Urinary bladder (tissue), 3 donors: ENCODE measurements at regions not wholly inside any gene's neighbourhood (a gene's known extent, or its start where the extent isn't known, plus 50 kb on each side); places are given as distances from the start of the nearest gene placed in this dataset.
"Not testable (repeated sequence)": the region's sequence is repeated elsewhere in the genome, so short reads cannot be mapped to it uniquely, and the experiment has no call there.

ENCODE experiments used
- DNase-seq: peaks from one replicate; pipeline ENCODE4 v3.0.0-alpha.2; 2015; ENCODE audit errors: extremely low spot score
- H3K27ac ChIP-seq: one replicate; pipeline ENCODE4 v1.5.1; 2013; ENCODE audit warnings: low read depth, mild to moderate bottlenecking, moderate library complexity
- H3K36me3 ChIP-seq: one replicate; pipeline ENCODE4 v1.6.1; 2013; ENCODE audit warnings: mild to moderate bottlenecking, moderate library complexity; ENCODE audit not compliant: insufficient read depth
- H3K4me1 ChIP-seq: one replicate; pipeline ENCODE4 v1.6.1; 2013; ENCODE audit warnings: mild to moderate bottlenecking, moderate library complexity; ENCODE audit not compliant: insufficient read depth
- H3K4me3 ChIP-seq: one replicate; pipeline ENCODE4 v1.5.1; 2013; ENCODE audit warnings: low read depth, low read length
- WGBS: extraction: QIAGEN DNeasy Blood & Tissue Kit; methylation state at CpG from one replicate; pipeline ENCODE4 v1.1.7; 2013; 5-methylcytosine and 5-hydroxymethylcytosine counted together
- donor health status: healthy with polysubstance abuse.
- donor health status: healthy.

DNA sequence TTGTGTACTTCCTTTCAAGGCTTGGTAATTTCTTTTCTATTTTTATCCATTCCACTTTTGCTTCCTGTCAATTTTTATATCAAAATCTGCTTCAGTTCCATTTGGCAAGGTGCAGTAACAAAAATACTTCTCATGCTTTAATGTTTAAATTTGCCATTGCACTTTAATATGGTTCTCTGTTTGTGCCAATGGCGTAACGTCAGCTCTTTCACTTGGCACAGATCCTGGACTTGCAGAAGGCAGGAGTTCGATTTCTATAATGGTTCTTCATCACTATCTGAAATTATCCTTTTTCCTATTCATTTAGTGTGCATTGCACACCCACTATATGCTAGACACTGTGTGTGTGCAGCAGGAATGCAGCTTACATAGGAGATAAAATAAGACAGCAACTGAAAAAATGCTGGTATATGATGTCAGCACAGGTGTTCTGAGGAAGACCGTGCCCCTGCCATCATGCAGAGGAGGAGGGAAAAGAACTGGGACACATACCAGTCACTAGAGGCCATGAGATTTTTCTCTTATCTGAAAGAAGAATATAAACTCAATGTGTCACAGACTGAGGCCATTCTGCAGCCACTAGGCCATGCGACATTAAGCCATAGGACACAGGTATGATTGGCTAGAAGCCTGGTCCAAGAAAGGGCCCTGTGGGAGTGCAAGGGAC is 298.2 kb downstream of the RPAP3 start:
- 52% methylated on average over 5 of the region's 5 CpGs for whole genome bisulfite sequencing
- no peak for DNase-seq
- no peak overlapping the region for H3K27ac ChIP-seq
- H3K4me1 ChIP-seq = no peaks in the 10 kb centered on the region
- no peak overlapping the region for H3K4me3 ChIP-seq
- no peaks in the 10 kb centered on the region for H3K36me3 ChIP-seq

DNA sequence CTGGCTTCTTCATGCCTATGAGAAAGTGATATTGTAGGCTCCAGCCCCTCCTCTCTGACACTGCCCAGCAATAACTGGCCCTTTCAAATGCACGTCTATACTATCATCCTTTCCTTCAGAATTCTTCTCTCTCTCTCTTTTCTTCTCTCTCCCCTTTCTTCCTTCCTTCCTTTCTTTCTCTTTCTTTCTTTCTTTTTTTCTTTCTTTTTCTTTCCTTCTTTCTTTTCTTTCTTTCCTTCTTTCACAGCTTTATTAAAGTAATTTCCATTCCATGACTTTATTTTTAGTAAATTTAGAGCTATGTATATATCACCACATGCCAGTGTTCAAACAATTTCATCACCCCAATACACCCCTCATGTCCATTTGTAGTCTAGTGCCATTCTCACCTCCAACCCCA is 302.1 kb downstream of the RPAP3 start:
- no peak overlapping the region for H3K27ac ChIP-seq
- H3K4me3 ChIP-seq = no peak overlapping the region
- no peak for DNase-seq
- no peaks in the 10 kb centered on the region for H3K4me1 ChIP-seq
- 89% methylated on average over 1 of the region's 1 CpG for WGBS
- no peaks in the 10 kb centered on the region for H3K36me3 ChIP-seq

GRCh38 chr12:47401196-47401595 is 304.6 kb downstream of the RPAP3 start:
- not testable (repeated sequence) for H3K27ac ChIP-seq, DNase-seq, H3K4me3 ChIP-seq, H3K36me3 ChIP-seq, H3K4me1 ChIP-seq
- WGBS = 43% methylated on average over 3 of the region's 3 CpGs

- H3K4me1 ChIP-seq = no peaks in the 10 kb centered on the region
- no peak for DNase-seq
- no peak overlapping the region for H3K27ac ChIP-seq
- no peaks in the 10 kb centered on the region for H3K36me3 ChIP-seq
- H3K4me3 ChIP-seq = no peak overlapping the region
- 78% methylated on average over 1 of the region's 1 CpG for WGBS
Measured at GRCh38 chr12:47400266-47400665, 305.6 kb downstream of the RPAP3 start.

GRCh38 chr12:47397664-47398281 is 308.1 kb downstream of the RPAP3 start:
- Histone ChIP-seq H3K36me3 (no peaks in the 10 kb centered on the region), H3K4me1 (no peaks in the 10 kb centered on the region), H3K4me3 (no peak overlapping the region), H3K27ac (no peak overlapping the region)
- no peak for DNase-seq
- 59% methylated on average over 4 of the region's 4 CpGs for WGBS

GRCh38 chr12:47396902-47397663 is 308.7 kb downstream of the RPAP3 start:
- no peak overlapping the region for H3K4me3 ChIP-seq
- 91% methylated on average over 1 of the region's 1 CpG for WGBS
- H3K36me3 ChIP-seq = no peaks in the 10 kb centered on the region
- no peaks in the 10 kb centered on the region for H3K4me1 ChIP-seq
- H3K27ac ChIP-seq = no peak overlapping the region
- no peak for DNase-seq

DNA sequence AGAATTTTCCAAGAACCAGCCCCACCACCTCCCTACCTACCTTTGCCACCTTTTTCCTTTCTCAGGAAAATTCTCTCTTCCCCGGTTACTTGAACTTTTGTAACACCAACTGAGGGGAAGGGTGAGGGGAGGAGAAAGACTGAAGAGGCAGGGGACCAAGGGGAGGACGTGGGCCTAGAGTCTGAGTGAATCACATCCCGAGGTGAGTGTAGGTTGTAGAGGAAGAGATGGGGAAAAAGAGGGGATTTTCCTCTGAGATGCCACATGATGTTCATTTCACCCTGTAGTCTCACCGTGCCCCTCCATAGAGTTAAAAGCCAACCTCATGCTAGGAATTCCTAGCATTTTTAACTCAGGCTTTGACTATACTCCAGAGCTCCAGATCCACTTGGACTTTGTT is 311.8 kb downstream of the RPAP3 start:
- H3K27ac ChIP-seq = no peak overlapping the region
- no peaks in the 10 kb centered on the region for H3K4me1 ChIP-seq
- WGBS = 76% methylated on average over 4 of the region's 4 CpGs
- H3K36me3 ChIP-seq = no peaks in the 10 kb centered on the region
- DNase-seq = no peak
- H3K4me3 ChIP-seq = no peak overlapping the region

DNA sequence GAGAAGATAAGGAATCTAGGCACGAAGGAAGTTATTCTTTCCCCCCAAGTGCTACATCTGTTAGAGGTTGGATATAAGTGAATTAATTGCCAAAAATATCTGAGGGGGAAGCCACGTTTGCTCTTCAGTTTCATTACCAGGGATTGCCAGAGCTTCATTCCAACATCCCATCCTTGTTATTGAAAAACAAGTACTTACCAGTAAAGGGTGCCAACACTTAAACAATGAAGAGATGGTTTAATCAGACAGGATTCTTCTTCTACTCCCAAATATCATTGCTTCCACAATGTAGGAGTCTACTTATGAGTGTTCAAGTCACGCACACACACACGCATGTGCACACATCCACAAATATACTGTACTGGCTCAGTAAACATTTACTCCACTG is 312.4 kb downstream of the RPAP3 start:
- WGBS = 45% methylated on average over 4 of the region's 4 CpGs
- H3K27ac ChIP-seq = no peak overlapping the region

GRCh38 chr12:47391566-47391965 is 311.8 kb upstream of the AMIGO2 start:
- 87% methylated on average over 7 of the region's 7 CpGs for WGBS
- H3K36me3 ChIP-seq = no peaks in the 10 kb centered on the region
- DNase-seq = no peak
- no peak overlapping the region for H3K4me3 ChIP-seq
- no peaks in the 10 kb centered on the region for H3K4me1 ChIP-seq
- H3K27ac ChIP-seq = no peak overlapping the region

More for the DNA sequence above, 312.4 kb downstream of the RPAP3 start:
- Histone ChIP-seq H3K36me3 (no peaks in the 10 kb centered on the region), H3K4me3 (no peak overlapping the region), H3K4me1 (no peaks in the 10 kb centered on the region)
- DNase-seq = no peak

DNA sequence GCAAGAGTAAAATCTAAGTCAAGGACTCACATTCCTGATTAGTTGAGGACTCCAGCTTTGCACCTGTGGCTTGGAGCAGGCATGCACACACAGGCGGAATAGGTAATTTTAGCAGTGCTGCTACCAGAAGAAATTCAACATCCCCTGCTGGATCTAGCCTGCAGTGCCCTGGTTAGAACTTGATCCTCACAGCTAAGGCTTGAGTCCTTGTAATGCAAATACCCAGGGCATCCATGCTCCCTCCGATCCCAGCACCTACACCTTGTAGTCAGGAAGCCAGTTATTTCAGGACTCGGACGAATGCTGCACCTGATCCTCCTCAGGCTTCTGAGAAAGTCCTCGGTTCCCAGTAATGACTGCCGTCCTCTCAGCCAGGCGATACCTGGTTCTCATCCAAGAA is 309.0 kb upstream of the AMIGO2 start:
- Histone ChIP-seq H3K4me3 (no peak overlapping the region), H3K27ac (no peak overlapping the region), H3K4me1 (no peaks in the 10 kb centered on the region), H3K36me3 (no peaks in the 10 kb centered on the region)
- DNase-seq = no peak
- 85% methylated on average over 7 of the region's 7 CpGs for WGBS

GRCh38 chr12:47387994-47388393 is 308.2 kb upstream of the AMIGO2 start:
- no peak for DNase-seq
- H3K4me3 ChIP-seq = no peak overlapping the region
- 99% methylated on average over 1 of the region's 1 CpG for WGBS
- no peaks in the 10 kb centered on the region for H3K36me3 ChIP-seq
- no peaks in the 10 kb centered on the region for H3K4me1 ChIP-seq
- H3K27ac ChIP-seq = no peak overlapping the region

GRCh38 chr12:47385653-47386052 is 305.9 kb upstream of the AMIGO2 start:
- no peak overlapping the region for H3K27ac ChIP-seq
- no peak overlapping the region for H3K4me3 ChIP-seq
- no peaks in the 10 kb centered on the region for H3K4me1 ChIP-seq
- no peak for DNase-seq
- WGBS = 80% methylated on average over 5 of the region's 5 CpGs
- H3K36me3 ChIP-seq = no peaks in the 10 kb centered on the region

GRCh38 chr12:47383942-47384341 is 304.2 kb upstream of the AMIGO2 start:
- no peaks in the 10 kb centered on the region for H3K4me1 ChIP-seq
- peaks cover 2% of the 10 kb centered on the region for H3K36me3 ChIP-seq
- WGBS = 32% methylated on average over 4 of the region's 4 CpGs
- DNase-seq = no peak
- no peak overlapping the region for H3K27ac ChIP-seq
- H3K4me3 ChIP-seq = no peak overlapping the region

GRCh38 chr12:47382305-47382704 is 302.5 kb upstream of the AMIGO2 start:
- Histone ChIP-seq H3K27ac (no peak overlapping the region), H3K36me3 (peaks cover 2% of the 10 kb centered on the region), H3K4me1 (no peaks in the 10 kb centered on the region), H3K4me3 (no peak overlapping the region)
- WGBS = 93% methylated on average over 1 of the region's 1 CpG
- no peak for DNase-seq
